Activated CD4-positive, alpha-beta T cell treated with anti-CD3 and anti-CD28 coated beads for 1 hour (primary cell): ENCODE measurements at regions not wholly inside any gene's neighbourhood (a gene's known extent, or its start where the extent isn't known, plus 50 kb on each side); places are given as distances from the start of the nearest gene placed in this dataset.
"Not testable (repeated sequence)": the region's sequence is repeated elsewhere in the genome, so short reads cannot be mapped to it uniquely, and the experiment has no call there.

Source experiments
- DNase-seq: peaks from one replicate; pipeline ENCODE4 v3.0.0-alpha.2; 2020

DNA sequence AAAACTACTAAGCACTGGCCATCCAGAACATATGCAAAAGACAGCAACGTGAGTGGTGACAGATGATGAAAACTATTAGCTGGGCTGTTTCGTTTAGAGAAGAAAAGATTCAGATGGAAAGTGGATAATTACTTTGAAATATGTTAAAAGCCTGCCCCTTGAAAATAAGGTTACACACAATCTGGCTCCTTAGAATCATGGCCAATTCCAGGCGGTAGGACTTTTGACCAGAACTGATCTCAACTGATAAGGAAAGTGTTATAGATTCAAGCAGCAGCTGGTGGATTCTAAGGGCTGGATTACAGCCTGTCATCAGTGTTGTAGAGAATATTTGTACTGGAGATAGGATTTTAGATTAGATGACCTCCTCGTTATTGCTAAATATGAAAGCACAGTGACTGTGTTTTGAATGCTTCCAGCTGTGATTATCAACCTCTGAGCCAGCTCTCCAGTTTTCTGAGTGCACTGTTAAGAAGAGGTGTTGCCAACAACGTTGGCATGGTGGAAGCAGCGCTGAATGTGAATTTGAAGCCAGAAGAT, 75.1 kb downstream of the KBTBD2 start:
- not testable (repeated sequence) for DNase-seq

DNA sequence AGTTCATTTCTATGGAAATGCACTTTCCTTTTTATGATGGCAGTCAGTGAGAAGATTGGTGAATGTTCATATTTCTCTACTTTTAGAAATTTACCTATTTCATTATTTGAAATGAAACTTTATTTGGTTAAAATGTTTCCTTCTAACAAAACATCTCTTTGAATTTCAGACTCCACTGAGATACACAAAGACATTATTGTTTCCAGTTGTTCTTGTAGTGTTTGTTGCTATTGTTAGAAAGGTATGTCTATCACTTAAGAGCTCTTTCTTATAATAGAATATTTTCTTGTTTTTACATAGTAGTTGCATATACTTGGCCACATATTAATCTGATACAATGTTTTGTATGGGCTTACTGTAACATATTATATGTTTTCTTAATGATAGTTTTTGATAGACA, 76.8 kb downstream of the KBTBD2 start:
- DNase-seq = not testable (repeated sequence)

DNA sequence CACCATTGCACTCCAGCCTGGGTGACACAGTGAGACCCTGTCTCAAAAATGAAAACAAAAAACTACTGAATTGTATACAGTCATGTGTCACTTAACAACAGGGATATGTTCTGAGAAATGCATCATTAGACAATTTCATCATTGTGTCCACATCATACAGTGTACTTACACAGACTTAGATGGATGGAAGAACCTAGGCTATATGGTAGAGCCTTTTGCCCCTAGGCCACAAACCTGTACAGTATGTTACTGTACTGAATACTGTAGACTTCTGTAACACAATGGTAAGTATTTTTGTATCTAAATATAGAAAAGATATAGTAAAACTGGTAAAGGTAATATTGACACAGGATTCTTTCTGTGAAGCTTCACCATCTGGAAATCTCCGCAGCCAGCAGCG, 81.7 kb downstream of the KBTBD2 start:
- no peak for DNase-seq

DNA sequence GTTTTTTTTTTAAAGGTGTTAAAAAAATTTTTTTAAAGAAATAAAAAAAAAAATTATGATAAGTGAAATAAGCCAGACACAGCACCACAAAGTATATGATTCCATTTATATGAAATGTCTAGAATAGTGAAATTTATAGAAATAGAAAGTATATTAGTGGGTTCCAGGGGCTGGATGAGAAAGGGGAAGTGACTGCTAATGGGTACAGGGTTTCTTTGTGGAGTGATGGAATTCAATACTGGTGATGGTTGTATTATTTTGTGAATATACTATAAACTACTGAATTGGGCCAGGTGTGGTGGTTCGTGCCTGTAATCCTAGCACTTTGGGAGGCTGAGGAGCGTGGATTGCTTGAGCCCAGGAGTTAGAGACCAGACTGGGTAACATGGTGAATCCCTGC, 82.2 kb downstream of the KBTBD2 start:
- no peak for DNase-seq

DNA sequence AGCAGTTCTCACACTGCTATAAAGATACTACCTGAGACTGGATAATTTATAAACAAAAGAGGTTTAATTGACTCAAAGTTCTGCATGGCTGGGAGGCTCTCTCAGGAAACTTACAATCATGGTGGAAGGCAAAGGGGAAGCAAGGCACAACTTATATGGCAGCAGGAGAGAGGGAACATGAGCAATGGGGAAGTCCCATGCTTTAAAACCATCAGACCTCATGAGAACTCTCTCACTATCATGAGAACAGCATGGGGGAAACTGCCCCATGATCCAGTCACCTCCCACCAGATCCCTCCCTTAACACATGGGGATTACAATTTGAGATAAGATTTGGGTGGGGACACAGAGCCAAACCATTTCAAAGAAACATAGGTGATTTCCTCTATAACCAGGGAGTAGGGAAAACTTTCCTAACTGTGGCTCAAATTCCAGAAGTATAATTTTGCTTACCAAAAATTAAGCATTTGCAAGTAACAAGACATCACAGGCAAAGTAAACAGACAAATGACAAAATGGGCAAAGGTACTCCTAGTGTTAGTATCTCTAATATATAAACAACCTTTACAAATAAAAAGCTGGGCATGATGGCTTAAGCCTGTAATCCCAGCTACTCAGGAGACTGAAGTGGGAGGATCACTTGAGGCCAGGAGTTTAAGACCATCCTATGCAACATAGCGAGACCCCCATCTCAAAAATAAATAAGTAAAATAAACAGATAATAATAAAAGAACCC, 88.0 kb downstream of the KBTBD2 start:
- no peak for DNase-seq

DNA sequence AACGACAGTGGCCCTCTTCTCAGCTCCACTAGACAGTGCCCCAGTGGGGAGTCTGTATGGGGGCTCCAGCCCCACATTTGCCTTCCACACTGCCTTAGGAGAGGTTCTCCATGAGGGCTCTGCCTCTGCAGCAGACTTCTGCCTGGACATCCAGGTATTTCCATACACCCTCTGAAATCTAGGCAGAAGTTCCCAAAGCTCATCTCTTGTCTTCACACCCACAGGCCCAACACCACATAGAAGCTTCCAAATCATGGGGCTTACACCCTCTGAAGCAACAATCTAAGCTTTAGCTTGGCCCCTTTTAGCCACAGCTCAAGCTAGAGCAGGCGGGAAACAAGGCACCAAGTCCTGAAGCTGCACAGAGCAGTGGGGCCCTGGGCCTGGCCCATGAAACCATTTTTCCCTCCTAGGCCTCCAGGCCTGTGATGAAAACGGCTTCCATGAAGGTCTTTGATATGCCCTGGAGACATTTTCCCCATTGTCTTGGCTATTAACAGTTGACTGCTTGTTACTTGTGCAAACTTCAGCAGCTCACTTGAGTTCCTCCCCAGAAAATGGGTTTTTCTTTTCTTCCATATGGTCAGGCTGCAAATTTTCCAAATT, 89.2 kb downstream of the KBTBD2 start:
- no peak for DNase-seq

DNA sequence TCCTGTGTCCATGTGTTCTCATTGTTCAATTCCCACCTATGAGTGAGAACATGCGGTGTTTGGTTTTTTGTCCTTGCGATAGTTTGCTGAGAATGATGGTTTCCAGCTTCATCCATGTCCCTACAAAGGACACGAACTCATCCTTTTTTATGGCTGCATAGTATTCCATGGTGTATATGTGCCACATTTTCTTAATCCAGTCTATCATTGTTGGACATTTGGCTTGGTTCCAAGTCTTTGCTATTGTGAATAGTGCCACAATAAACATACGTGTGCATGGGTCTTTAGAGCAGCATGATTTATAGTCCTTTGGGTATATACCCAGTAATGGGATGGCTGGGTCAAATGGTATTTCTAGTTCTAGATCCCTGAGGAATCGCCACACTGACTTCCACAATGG, 98.5 kb downstream of the KBTBD2 start:
- DNase-seq = not testable (repeated sequence)

DNA sequence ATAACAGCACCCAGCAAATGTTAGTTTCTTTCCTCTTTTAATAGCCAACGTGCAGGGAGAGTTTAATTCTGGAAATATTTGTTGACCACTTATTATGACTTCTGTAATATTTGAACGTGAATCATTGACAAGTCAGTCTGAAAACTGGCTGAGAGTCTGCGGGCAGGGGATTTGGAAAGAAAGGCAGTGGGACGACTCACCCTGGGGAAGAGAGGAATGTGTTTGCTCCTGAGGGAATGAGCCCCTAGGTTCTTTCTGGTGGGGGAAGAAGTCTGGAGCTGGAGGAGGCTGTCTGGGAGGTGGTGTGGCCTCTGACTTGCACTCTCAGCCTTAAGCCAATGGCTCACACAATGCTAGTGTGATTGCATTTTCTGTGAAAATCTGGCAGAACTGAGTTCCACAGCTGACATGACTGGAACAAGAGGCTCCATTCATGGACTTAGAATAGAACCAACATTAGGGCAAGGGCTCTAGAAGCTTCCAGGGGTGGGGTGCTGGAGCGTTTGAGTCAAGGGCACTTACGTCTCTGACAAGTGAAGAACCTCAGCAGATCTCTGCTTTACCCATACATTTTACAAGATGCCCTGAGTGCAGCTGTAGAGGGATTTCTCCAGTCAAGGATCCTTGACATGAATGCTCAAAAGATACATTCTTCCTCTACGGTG, 100.7 kb downstream of the KBTBD2 start:
- DNase-seq = not testable (repeated sequence)

DNA sequence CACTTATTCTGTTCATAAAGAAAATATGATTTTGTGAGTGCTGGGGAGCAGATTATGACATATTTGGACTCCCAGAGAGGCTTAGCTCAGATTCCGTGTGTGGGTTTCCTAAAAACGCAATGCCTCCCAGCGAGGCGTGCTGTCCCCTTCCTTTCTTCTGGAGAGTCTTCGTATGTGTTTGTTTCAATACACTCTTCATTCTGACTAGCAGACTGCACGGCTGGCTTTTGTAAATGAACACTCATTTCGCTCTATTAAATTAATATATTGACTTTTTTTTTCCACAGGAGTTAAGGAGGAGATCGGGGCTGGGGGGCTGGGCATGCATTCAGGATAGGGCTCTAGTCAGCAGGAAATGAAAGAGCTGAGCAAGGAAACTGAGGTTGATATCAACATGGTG, 102.3 kb downstream of the KBTBD2 start:
- DNase-seq = not testable (repeated sequence)

DNA sequence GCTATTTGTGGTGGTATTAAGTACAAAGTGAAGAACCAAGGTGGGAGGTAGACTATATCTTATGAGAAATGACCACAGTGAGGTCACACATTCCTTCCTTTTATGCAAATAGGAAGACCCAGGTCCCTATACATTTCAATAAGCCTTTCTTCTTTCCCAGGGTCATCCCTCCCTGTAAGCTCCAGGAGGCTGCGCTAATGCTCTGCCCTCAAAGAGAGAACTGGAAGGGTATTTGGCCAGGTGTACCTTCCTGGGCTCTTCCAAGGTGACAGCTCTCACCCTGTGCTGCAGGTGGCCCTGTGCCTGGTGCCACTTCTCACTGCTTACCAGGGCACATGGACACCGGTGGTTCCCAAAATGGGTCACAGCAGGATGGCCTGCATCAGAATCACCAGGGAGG, 103.4 kb downstream of the KBTBD2 start:
- DNase-seq = not testable (repeated sequence)

DNA sequence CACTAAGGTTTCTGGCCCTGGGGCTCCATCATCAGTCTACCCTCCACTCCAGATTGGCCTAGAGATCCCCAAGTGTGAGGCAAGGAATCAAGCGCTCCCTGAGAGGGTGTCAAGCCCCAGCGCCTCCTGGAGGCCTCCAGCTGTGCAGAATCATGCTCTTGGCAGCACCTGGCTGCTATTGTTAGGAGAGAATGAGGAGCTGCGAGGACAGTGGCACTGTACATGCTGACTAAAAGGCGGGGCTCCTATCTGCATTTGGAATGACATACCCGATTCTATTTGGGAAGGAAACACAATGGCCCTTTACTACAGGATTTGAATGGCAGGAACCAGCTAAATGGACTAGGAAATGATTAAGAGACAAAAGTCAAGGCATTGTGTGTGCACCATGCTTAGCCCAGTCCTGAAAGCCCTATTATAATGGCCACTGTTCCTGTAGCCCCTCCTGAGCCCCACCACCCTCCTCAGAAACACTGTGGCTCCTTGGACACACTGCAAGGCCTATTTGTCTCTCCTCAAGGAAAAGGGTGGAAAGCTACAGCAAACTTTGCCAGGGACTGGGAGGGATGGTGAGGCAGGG, 106.1 kb downstream of the KBTBD2 start:
- not testable (repeated sequence) for DNase-seq

DNA sequence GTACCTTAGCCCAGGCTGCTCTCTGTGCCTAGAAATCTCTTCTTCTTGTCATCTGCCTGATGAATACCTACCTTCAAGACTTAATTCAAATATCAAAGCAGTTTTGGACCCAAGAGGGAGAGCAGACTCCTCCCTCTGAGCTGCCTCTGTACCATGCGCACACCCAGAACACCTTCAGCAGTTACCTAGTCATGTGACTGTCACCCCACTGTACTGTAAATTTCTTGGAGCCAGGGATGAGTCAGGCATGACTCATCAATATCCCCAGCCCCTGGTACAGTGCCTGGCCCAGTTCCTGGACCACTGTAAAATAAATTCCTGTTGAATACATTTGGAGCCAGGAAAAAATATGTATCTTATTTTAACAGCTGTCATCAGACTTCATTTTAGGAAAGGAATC, 111.7 kb downstream of the KBTBD2 start:
- not testable (repeated sequence) for DNase-seq

DNA sequence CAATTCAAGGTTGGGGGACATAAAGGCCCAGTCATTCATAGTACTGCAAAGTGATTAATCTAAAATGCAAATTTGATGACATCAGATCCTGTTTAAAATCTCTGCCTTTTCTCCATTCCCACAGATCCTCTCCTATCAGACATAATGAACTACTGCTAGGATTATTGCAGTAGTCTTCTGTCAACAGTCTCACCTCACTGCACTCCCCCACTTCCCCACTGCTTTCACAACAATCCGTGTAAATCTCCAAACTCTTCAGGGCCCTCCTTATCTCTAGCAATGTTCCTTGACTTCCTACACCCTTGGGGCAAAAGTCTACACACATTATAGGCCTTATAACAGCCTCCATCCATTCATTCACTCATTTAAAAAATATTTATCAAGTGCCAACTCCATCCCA, 112.4 kb downstream of the KBTBD2 start:
- no peak for DNase-seq

DNA sequence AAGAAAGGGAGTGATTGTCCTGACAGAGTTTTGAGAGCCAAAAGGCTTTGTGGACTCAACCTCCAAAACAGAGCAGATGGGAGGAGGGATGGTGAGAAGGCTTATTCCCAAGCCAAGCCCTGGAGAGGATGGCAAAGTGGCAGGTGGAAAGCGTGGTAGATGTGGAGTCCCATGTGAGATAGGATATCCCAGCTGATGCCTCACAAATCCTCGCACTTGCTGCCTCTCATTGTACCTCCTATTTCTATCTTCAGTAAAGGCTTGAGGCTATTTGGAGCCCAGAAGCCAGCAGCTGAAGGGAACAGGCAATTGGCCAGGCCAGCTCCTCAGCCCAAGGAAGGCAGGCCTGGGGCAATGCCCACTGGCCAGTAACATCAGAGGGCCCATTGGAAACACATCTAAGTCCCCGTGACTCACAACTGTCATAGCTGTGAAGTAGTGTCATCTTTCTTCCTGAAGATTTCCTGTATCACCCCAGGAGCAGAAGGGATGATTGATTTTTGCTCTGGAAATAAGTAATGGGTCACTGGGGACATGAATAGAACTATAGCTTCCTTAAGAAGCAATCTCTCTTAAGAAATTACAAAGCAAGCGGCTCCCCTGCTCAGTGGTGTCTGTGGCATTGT, 114.4 kb downstream of the KBTBD2 start:
- not testable (repeated sequence) for DNase-seq

DNA sequence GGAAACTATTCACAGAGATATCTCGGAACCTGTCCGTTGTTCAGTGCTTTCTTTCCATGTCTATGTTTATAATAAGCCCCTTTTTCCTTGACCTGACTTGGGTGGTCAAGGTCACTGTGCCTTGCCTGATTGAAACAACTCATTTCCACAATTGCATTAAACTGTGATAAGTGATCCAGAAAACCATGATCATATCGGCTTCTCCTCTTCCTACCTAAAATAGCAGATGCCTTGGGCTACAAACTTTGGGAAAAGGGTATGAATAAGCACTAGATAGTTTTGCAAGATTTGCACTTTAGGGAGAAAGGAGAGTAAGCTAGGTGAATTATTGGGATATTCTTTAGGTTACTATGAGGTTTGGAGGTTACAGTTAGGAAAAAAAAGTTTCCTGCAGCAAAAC, 115.2 kb downstream of the KBTBD2 start:
- DNase-seq = not testable (repeated sequence)

DNA sequence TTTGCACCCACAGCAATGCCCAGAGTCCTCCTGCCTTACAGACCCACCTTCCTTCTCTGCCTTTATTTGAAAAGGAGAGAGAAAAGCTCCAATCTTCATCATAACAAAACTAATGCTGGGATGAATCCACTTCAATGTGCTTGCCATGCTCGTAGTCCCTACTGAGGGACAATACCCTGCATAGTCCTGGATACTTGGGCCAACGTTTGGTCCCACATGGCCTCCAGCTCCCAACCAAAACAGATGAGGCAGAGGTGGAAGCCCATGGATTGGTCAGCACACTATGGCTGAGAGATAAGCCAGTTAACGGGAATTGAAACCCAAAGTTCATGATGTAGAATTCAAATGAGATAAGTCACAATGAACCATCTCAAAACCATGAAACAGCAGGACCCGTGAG, 115.8 kb downstream of the KBTBD2 start:
- not testable (repeated sequence) for DNase-seq

DNA sequence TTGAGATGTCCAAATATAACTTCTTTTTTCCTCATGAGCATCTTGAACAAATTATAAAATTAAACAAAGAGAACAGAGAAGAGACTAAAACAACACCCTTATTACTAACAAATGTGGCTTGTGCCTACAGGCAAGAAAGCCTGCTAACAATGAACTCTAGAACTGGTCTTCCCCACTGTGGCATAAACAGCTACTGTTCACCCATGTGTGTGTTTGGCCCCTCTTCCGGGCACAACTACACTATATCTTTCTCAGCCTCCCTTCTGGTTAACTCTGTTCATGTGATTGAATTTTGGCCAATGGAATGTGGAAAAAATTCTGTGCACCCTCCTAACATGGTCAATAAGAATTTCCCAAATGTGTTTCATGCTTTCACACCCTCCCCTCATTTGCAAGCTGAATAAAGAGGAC, 117.0 kb downstream of the KBTBD2 start:
- no peak for DNase-seq

DNA sequence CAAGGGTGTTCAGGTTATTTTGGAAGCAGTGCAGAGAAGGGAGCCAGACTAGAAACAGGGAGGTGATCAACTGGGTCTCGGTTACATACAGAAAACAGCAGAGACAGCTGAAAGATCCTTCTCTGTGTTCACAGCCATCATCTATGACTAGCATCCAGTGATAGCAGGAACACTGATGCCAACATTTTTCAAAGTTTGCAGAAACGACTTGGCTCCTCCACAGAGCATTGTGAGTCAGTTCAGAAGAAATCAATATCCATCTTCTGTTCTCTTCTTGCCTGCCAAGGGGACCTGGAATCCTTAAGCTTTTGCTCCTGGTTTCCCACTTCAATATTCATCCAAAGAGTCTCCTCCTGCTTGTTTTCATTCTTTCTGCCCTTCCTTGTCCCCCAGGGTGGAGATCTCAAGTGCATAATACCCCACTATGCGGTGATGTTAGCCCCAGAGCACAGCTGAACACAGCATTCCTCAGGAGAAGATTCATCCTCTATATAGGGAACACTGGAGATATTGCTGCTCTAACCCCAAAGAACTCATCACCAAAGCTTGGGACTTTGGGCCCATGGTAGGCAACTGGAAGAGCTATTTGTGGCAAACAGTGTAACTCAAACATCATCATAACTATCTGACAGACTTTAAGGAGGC, 122.6 kb downstream of the KBTBD2 start:
- DNase-seq = not testable (repeated sequence)

DNA sequence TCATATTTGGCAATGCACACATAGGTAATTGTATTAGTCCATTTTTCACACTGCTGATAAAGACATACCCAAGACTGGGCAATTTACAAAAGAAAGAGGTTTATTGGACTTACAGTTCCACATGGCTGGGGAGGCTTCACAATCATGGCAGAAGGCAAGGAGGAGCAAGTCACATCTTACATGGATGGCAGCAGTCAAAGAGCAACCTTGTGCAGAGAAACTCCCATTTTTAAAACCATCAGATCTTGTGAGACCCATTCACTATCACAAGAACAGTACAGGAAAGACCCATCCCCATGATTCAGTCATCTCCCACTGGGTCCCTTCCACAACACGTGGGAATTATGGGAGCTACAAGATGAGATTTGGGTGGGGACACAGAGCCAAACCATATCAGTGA, 123.2 kb downstream of the KBTBD2 start:
- not testable (repeated sequence) for DNase-seq

DNA sequence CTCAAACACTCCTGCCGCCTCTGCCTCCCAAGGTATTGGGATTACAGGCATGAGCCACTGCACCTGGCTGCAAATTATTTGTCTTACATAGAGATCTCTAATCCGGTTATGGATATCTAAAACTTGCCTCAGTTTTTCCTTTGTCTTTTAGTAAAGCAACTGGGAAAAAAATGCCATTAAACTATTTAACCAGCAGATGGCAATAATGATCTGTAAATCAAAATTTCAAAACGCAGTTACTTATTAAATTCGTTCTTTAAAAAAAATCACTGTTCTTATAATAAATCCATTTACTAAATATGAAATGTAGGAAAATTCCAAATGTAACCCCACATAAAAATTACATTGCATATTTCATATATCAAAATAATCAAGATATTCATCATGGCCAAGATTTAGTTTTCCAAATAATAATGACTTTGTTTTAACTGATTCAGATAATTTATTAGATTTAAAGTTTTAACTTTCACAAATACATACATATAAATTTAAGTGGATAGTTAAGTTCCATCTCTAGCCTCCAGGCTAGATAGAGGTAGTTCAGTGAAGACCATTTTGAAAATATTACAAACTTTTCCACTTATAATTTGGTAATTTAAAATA, 125.8 kb downstream of the KBTBD2 start:
- not testable (repeated sequence) for DNase-seq

DNA sequence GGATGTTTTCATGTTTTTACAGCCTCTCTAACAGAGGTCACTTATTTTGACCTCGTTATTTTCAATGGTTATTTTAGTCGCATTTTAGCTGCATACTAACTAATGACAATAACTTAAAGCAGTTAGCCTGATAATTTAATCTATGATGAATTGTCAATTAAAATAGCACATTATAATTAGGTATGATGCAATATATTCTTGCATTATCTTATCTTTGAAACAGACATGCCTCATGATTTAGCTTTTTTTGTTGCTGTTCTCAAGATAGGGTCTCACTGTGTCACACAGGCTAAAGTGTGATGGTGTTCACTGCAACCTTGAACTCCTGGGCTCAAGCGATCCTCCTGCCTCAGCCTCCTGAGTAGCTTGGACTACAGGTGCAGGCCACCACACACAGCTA, 126.4 kb downstream of the KBTBD2 start:
- DNase-seq = no peak

DNA sequence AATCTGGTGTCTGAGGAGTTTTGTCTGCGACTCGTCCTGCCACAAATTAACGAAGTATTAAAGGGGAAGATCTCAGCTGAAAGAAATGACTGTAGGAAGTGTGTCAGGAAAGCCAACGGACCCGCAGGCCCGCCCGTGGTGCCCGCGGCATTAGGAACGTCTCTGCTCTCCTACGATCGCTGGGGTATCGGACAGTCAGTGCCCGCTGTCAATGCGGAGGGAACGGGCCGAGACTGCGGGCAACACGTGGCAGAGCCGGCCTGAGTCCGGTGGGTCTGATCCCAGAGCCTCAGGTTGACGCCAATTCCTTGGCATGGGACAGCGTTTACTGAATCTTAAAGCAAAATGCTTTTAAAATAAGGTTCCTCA, 128.7 kb downstream of the KBTBD2 start:
- DNase-seq = no peak
